A673 (cell line): ENCODE measurements at regions not wholly inside any gene's neighbourhood (a gene's known extent, or its start where the extent isn't known, plus 50 kb on each side); places are given as distances from the start of the nearest gene placed in this dataset.

ENCODE experiments used
- BruUV-seq: library from RNA; stranded (reverse); fragments of 400-500 nt; replicated peaks from 2 replicates; lab custom pipeline; 2021; lab: Mats Ljungman, UMichigan
- CTCF ChIA-PET: fragments of 300-600 bp; sonication (Branson Sonifier 250); formaldehyde crosslinking; loops from one replicate; lab custom pipeline; 2022; ENCODE audit warnings: antibody characterized with exemption; lab: Charles Lee
- POLR2A ChIA-PET: fragments of 300-600 bp; sonication (Branson Sonifier 250); formaldehyde crosslinking; loops from one replicate; lab custom pipeline; 2022; ENCODE audit warnings: antibody characterized with exemption; ENCODE audit not compliant: low non-redundant PET; lab: Charles Lee
- DNase-seq: peaks from one replicate; pipeline ENCODE4 v3.0.0-alpha.2; 2015; ENCODE audit warnings: low spot score
- H3K27ac ChIP-seq: fragments of 200-600 bp; sonication (generic); 2 replicates; pipeline ENCODE4 v1.5.1; 2016; ENCODE audit warnings: mixed run types, low read depth, mild to moderate bottlenecking, mixed read lengths, antibody characterized with exemption, low read length; ENCODE audit not compliant: poor library complexity, severe bottlenecking
- H3K27me3 ChIP-seq: fragments of 200-600 bp; sonication (generic); replicated peaks from 2 replicates; pipeline ENCODE4 v1.6.1; 2017; ENCODE audit warnings: mixed run types, low read depth, mild to moderate bottlenecking, mixed read lengths, antibody characterized with exemption, low read length; ENCODE audit not compliant: insufficient read depth, poor library complexity
- H3K36me3 ChIP-seq: fragments of 200-600 bp; sonication (generic); 2 replicates; pipeline ENCODE4 v1.6.1; 2016; ENCODE audit warnings: mixed run types, mild to moderate bottlenecking, mixed read lengths, antibody characterized with exemption, low read length; ENCODE audit not compliant: insufficient read depth, poor library complexity, severe bottlenecking
- H3K4me1 ChIP-seq: fragments of 200-600 bp; sonication (generic); 2 replicates; pipeline ENCODE4 v1.6.1; 2017; ENCODE audit warnings: mixed run types, mild to moderate bottlenecking, mixed read lengths, antibody characterized with exemption, low read length; ENCODE audit not compliant: insufficient read depth, poor library complexity, severe bottlenecking
- H3K4me3 ChIP-seq: fragments of 200-600 bp; sonication (generic); 2 replicates; pipeline ENCODE4 v1.5.1; 2016; ENCODE audit warnings: low read depth, mixed run types, mild to moderate bottlenecking, mixed read lengths, low read length; ENCODE audit not compliant: poor library complexity, severe bottlenecking
- H3K9me3 ChIP-seq: fragments of 200-600 bp; sonication (generic); 2 replicates; pipeline ENCODE4 v1.6.1; 2016; ENCODE audit warnings: mixed run types, low read depth, mild to moderate bottlenecking, mixed read lengths, antibody characterized with exemption, low read length; ENCODE audit not compliant: poor library complexity, severe bottlenecking
- EZH2 ChIP-seq: fragments of 200-600 bp; sonication (generic); IDR thresholded peaks from 2 replicates; pipeline ENCODE4 v1.6.1; 2017; ENCODE audit warnings: borderline replicate concordance, low read depth, mild to moderate bottlenecking, mixed read lengths, antibody characterized with exemption, low read length; ENCODE audit not compliant: poor library complexity, severe bottlenecking
- intact Hi-C: fragments of 100-400 bp; cut with micrococcal nuclease; formaldehyde crosslinking; loops from one replicate; pipeline ENCODE4 v1.10.0; 2022; ENCODE audit not compliant: unreplicated experiment
- TF ChIP-seq, protein P1 (sequence below): fragments of 300-800, 200-600 bp; sonication (generic); conservative IDR thresholded peaks from 2 replicates; pipeline ENCODE4 v1.5.1; 2017; ENCODE audit warnings: low read depth, mild to moderate bottlenecking, antibody characterized with exemption, low read length, moderate library complexity, mixed read lengths

DNA sequence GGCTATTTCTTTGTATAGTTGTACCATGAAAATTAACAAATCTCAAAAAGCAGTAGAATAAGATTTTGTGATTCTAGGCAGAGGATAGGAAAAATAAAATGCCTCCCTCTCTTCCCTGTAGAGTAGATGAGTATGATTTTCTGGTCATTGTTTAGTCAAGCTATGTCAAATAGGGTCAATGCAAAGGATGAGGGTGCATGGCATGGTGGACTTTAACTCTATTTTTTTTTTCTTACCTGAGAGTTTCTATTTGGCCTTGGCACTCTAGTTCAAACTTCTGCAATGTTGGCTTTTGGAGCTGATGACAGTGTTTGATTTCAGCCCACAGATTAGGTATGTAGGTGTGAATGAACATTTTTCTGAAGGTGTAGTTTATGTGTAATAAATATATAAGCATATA lies 224.5 kb downstream of the TRIB2 start:
- intact Hi-C loops = no loop called here
- BruUV-seq = no TSS peak
- H3K4me3 ChIP-seq = no peak overlapping the region
- no peaks in the 10 kb centered on the region for H3K27me3 ChIP-seq
- TF ChIP-seq EZH2 = no peak
- TF ChIP-seq, protein P1, sequence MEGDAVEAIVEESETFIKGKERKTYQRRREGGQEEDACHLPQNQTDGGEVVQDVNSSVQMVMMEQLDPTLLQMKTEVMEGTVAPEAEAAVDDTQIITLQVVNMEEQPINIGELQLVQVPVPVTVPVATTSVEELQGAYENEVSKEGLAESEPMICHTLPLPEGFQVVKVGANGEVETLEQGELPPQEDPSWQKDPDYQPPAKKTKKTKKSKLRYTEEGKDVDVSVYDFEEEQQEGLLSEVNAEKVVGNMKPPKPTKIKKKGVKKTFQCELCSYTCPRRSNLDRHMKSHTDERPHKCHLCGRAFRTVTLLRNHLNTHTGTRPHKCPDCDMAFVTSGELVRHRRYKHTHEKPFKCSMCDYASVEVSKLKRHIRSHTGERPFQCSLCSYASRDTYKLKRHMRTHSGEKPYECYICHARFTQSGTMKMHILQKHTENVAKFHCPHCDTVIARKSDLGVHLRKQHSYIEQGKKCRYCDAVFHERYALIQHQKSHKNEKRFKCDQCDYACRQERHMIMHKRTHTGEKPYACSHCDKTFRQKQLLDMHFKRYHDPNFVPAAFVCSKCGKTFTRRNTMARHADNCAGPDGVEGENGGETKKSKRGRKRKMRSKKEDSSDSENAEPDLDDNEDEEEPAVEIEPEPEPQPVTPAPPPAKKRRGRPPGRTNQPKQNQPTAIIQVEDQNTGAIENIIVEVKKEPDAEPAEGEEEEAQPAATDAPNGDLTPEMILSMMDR = no peak
- H3K4me1 ChIP-seq = no peaks in the 10 kb centered on the region
- ChIA-PET CTCF (no interaction called here), POLR2A (no interaction called here)
- DNase-seq = no peak
- H3K36me3 ChIP-seq = no peaks in the 10 kb centered on the region
- no peak overlapping the region for H3K27ac ChIP-seq
- H3K9me3 ChIP-seq = no peaks in the 10 kb centered on the region

DNA sequence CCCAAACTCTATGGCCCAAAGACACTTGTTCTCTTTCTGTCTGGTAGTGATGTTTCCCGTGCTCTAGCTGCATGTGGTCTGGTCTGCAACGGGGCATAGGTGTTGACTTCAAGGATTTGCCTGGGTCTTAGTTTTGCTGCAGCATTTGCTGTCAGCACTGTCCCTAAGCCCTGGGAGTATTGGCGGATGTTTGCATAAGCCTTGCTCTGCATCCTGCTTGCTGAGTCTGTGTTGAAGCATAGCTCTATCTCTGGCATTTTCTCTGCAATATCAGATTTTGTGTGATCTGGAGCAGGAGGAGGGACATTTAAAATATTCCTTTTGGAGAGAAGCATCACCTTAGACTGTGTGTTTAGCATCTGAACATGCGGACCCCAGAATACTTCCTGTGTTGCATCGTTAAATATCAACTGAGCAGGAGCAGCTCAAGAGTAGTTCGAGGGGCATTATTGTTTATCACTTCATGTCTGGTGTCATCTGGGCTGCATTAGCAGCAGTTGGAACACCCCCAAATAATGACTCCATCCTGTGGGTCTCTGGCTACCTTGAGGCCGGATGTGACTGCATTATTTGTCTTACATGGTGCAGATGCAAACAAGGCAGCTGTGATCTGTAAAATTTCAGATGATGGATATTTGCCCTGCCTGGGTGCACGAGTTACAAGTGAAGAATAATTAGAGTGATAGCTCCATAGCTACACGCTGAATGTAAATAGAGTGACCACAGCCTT lies 231.7 kb downstream of the TRIB2 start:
- no peak for DNase-seq
- Histone ChIP-seq H3K27ac (no peak overlapping the region), H3K4me1 (peaks cover 15% of the 10 kb centered on the region), H3K27me3 (no peaks in the 10 kb centered on the region), H3K4me3 (no peak overlapping the region), H3K36me3 (no peaks in the 10 kb centered on the region), H3K9me3 (no peaks in the 10 kb centered on the region)
- no TSS peak for BruUV-seq
- ChIA-PET POLR2A (interaction anchor here (0.5 kb wide), 1 partner anchor 42 kb away, joined by 3 read pairs; no protein-coding TSS in a partner anchor), CTCF (no interaction called here)
- intact Hi-C loops = no loop called here
- TF ChIP-seq, protein P1 = no peak
- TF ChIP-seq EZH2 = no peak

DNA sequence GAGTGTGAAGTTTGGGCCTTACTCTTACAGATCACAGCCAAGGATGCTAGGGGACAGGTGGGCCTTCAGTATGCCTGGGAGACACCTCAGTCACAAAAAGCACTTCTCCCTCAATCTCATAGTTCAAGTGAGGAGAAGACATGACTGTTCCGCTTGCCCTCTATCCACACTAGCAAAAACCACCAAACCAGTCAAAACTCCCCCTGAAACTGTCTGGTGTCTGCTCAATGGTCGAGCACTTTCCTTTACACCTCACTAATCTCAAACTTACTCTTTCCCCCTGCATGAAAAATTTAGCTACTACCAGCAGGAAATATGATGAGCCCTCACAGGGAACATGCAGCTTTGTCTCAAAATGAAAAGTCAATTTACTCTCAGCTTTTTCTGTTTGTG lies 232.2 kb downstream of the TRIB2 start:
- Histone ChIP-seq H3K36me3 (no peaks in the 10 kb centered on the region), H3K4me1 (peaks cover 15% of the 10 kb centered on the region), H3K9me3 (no peaks in the 10 kb centered on the region), H3K27me3 (no peaks in the 10 kb centered on the region), H3K27ac (no peak overlapping the region), H3K4me3 (no peak overlapping the region)
- intact Hi-C loops = no loop called here
- ChIA-PET CTCF (no interaction called here), POLR2A (no interaction called here)
- BruUV-seq = no TSS peak
- no peak for DNase-seq
- TF ChIP-seq, protein P1 = no peak
- TF ChIP-seq EZH2 = no peak
